K562 (cell line): ENCODE measurements at regions not wholly inside any gene's neighbourhood (a gene's known extent, or its start where the extent isn't known, plus 50 kb on each side); places are given as distances from the start of the nearest gene placed in this dataset.

Experiments
- ATAC-seq: fragments of 200-7000 bp; cut with Tn5 transposase; 3 replicates; pipeline ENCODE4 v1.9.1; 2020; ENCODE audit warnings: moderate library complexity
- BruUV-seq: library from RNA; stranded (reverse); fragments of 400-500 nt; replicated peaks from 2 replicates; lab custom pipeline; 2021; lab: Mats Ljungman, UMichigan
- CTCF ChIA-PET: fragments of 300-600 bp; formaldehyde crosslinking; extraction: SDS; loops from one replicate; lab custom pipeline; 2021; ENCODE audit warnings: low intra/inter-chr PET ratio; lab: Yijun Ruan, JAX
- POLR2A ChIA-PET: fragments of 300-600, 350-650 bp; sonication (Branson Sonifier 250); formaldehyde crosslinking; extraction: SDS; loops from one replicate; lab custom pipeline; 2021; ENCODE audit warnings: antibody characterized with exemption, inconsistent platforms; lab: Yijun Ruan, JAX
- DNase-seq, 4 experiments: peaks; one replicate each; pipeline versions ENCODE4 v3.0.0 to v3.0.0-alpha.2; 2011 to 2018; ENCODE audit warnings: low spot score in 3 of 4, mixed read lengths in 3 of 4; ENCODE audit errors: extremely low read depth in 1 of 4
- FAIRE-seq: peaks from 2 replicates; lab custom pipeline; 2011; peaks lifted over from hg19 to GRCh38; lab: Jason Lieb, UNC
- H2AFZ ChIP-seq: 2 replicates; pipeline ENCODE4 v1.6.0; 2011; ENCODE audit warnings: low read depth, low read length, control low read depth, inconsistent platforms
- H3K27ac ChIP-seq: fragments of 200-600 bp; 3 replicates; pipeline ENCODE4 v1.8.0; 2011; ENCODE audit warnings: low read depth, mild to moderate bottlenecking, control low read depth, inconsistent platforms, low read length, moderate library complexity, mixed read lengths; ENCODE audit errors: extremely low read depth
- H3K27me3 ChIP-seq, 2 experiments: fragments of 300-600 bp in 1 of 2; 2 replicates in 1 of 2; 3 replicates in 1 of 2; pipeline versions ENCODE4 v1.6.0 to v1.8.0; 2011; ENCODE audit warnings: inconsistent platforms in 2 of 2, low read length in 2 of 2, mild to moderate bottlenecking in 1 of 2, mixed read lengths in 1 of 2, moderate library complexity in 1 of 2; ENCODE audit not compliant: control insufficient read depth in 2 of 2, insufficient read depth in 2 of 2
- H3K36me3 ChIP-seq: fragments of 300-600 bp; 3 replicates; pipeline ENCODE4 v1.8.0; 2011; ENCODE audit warnings: mild to moderate bottlenecking, low read length, inconsistent platforms; ENCODE audit not compliant: control insufficient read depth, insufficient read depth
- H3K4me1 ChIP-seq, 2 experiments: fragments of 200-600 bp in 1 of 2; replicated peaks in 1 of 2; 2 replicates in 1 of 2; 3 replicates in 1 of 2; pipeline versions ENCODE4 v1.5.1 to v1.8.0; 2011; ENCODE audit warnings: inconsistent platforms in 2 of 2, low read length in 2 of 2, mild to moderate bottlenecking in 1 of 2, mixed read lengths in 1 of 2, moderate library complexity in 1 of 2; ENCODE audit not compliant: control insufficient read depth in 2 of 2, insufficient read depth in 2 of 2
- H3K4me2 ChIP-seq: 2 replicates; pipeline ENCODE4 v1.6.1; 2011; ENCODE audit warnings: low read length, control low read depth, inconsistent platforms, mixed read lengths; ENCODE audit not compliant: insufficient read depth
- H3K4me3 ChIP-seq: fragments of 200-600 bp; sonication (generic), shearing (Covaris generic); 2 replicates; pipeline ENCODE4 v1.5.1; 2016; ENCODE audit warnings: control low read depth, inconsistent platforms
- H3K79me2 ChIP-seq: fragments of 200-600 bp; 3 replicates; pipeline ENCODE4 v1.8.0; 2011; ENCODE audit warnings: low read length, inconsistent platforms; ENCODE audit not compliant: control insufficient read depth, insufficient read depth
- H3K9ac ChIP-seq, 2 experiments: 2 replicates each; pipeline versions ENCODE4 v1.6.0 to v1.6.1; 2011; ENCODE audit warnings: low read depth in 2 of 2, low read length in 2 of 2, control low read depth in 1 of 2, inconsistent platforms in 1 of 2, mild to moderate bottlenecking in 1 of 2, mixed read lengths in 1 of 2; ENCODE audit not compliant: insufficient read depth in 1 of 2
- H3K9me1 ChIP-seq: one replicate; pipeline ENCODE4 v1.6.0; 2011; ENCODE audit warnings: inconsistent platforms, mild to moderate bottlenecking, low read length, moderate library complexity; ENCODE audit not compliant: control insufficient read depth, insufficient read depth
- H3K9me3 ChIP-seq: replicated peaks from 2 replicates; pipeline ENCODE4 v1.5.1; 2011; ENCODE audit warnings: low read depth, low read length, inconsistent platforms; ENCODE audit not compliant: control insufficient read depth, insufficient read depth
- H4K20me1 ChIP-seq: replicated peaks from 2 replicates; pipeline ENCODE4 v1.6.1; 2011; ENCODE audit warnings: low read length, inconsistent platforms, mixed read lengths; ENCODE audit not compliant: control insufficient read depth, insufficient read depth
- BDP1 ChIP-seq: IDR thresholded peaks from 3 replicates; pipeline ENCODE4 v1.6.1; 2011; ENCODE audit not compliant: insufficient read length, insufficient read depth
- CBFB ChIP-seq: sonication (generic); formaldehyde crosslinking; IDR thresholded peaks from 2 replicates; pipeline ENCODE4 v1.4.0; 2020; ENCODE audit warnings: mild to moderate bottlenecking, missing genetic modification reagents
- CEBPB ChIP-seq: fragments of 450-650 bp; IDR thresholded peaks from 2 replicates; pipeline ENCODE4 v1.6.1; 2016; ENCODE audit warnings: missing genetic modification characterization, missing compliant biosample characterization
- CEBPG ChIP-seq, 3 experiments: fragments of 200-800 bp in 1 of 3; sonication (Bioruptor generic) in 1 of 3; sonication (generic) in 1 of 3; formaldehyde crosslinking in 1 of 3; IDR thresholded peaks in 2 of 3; conservative IDR thresholded peaks in 1 of 3; 2 replicates each; pipeline versions ENCODE4 v1.6.1 to v1.8.0; 2016 to 2022; ENCODE audit warnings: missing compliant biosample characterization in 2 of 3, missing genetic modification characterization in 2 of 3, mild to moderate bottlenecking in 1 of 3, missing genetic modification reagents in 1 of 3
- HOXB6 ChIP-seq: fragments of 250-450 bp; sonication (Bioruptor Pico); IDR thresholded peaks from 2 replicates; pipeline ENCODE4 v1.5.1; 2022; ENCODE audit warnings: mild to moderate bottlenecking, borderline replicate concordance
- NR1H2 ChIP-seq: sonication (generic); formaldehyde crosslinking; IDR thresholded peaks from 2 replicates; pipeline ENCODE4 v1.4.0; 2020; ENCODE audit warnings: mild to moderate bottlenecking, missing genetic modification reagents
- TEAD2 ChIP-seq: fragments of 450-650 bp; IDR thresholded peaks from 2 replicates; pipeline ENCODE4 v1.6.1; 2016; ENCODE audit warnings: missing genetic modification characterization, control low read depth, missing compliant biosample characterization
- ZBTB17 ChIP-seq: fragments of 450-650 bp; formaldehyde crosslinking; IDR thresholded peaks from 2 replicates; pipeline ENCODE4 v1.4.0; 2020; ENCODE audit warnings: mild to moderate bottlenecking
- ZKSCAN3 ChIP-seq: fragments of 250-450 bp; sonication (Bioruptor Pico); IDR thresholded peaks from 2 replicates; pipeline ENCODE4 v1.4.0; 2020
- WGBS: fragments of 100-300 bp; shearing (Covaris generic); methylation state at CpG from one replicate; pipeline ENCODE4 v1.1.6; 2016; ENCODE audit warnings: low coverage, mixed read lengths; ENCODE audit not compliant: insufficient coverage; ENCODE audit errors: missing lambda C conversion rate; 5-methylcytosine and 5-hydroxymethylcytosine counted together
- in situ Hi-C: fragments of 300-500 bp; cut with MboI; formaldehyde crosslinking; loops from 4 replicates; pipeline ENCODE4 v1.15.0; 2018; ENCODE audit warnings: inconsistent platforms, mixed read lengths
- intact Hi-C: fragments of 100-400 bp; cut with micrococcal nuclease; formaldehyde crosslinking; loops from 2 replicates; pipeline ENCODE4 v1.14.2; 2022
- TF ChIP-seq, protein P1 (sequence below), 3 experiments: IDR thresholded peaks in 2 of 3; conservative IDR thresholded peaks in 1 of 3; 2 replicates each; pipeline ENCODE4 v1.5.1; 2011 to 2012; ENCODE audit warnings: low read length in 3 of 3, mild to moderate bottlenecking in 3 of 3, control low read depth in 2 of 3, improper control_type of control experiment in 1 of 3, inconsistent platforms in 1 of 3, low read depth in 1 of 3, mixed read lengths in 1 of 3, moderate library complexity in 1 of 3; ENCODE audit not compliant: insufficient read depth in 2 of 3
- TF ChIP-seq, protein P2 (sequence below): fragments of 450-650 bp; formaldehyde crosslinking; IDR thresholded peaks from 2 replicates; pipeline ENCODE4 v1.4.0; 2020; ENCODE audit warnings: mild to moderate bottlenecking

DNA sequence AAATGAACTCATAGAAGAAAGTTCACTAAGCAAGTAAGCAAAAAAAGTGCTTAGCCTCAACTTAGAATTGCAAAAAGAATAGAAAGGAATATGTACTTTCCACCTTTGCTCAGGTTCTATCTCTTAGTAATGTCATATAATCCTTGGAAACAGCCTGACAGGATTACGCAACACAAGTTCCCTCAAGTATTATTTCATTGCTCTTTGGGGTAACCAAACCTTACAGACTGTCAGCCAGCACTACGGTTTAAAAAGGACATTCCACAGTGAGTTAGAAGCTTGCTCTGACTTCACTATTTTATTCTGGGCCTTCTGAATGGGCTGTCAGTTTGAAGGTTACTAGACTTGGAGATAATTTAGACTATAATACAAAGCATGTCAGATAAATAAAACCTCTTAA lies 264.0 kb downstream of the ATXN7L3B start:
- BruUV-seq = no TSS peak
- no peaks in the 10 kb centered on the region for H4K20me1 ChIP-seq
- POLR2A ChIA-PET = no interaction called here

DNA sequence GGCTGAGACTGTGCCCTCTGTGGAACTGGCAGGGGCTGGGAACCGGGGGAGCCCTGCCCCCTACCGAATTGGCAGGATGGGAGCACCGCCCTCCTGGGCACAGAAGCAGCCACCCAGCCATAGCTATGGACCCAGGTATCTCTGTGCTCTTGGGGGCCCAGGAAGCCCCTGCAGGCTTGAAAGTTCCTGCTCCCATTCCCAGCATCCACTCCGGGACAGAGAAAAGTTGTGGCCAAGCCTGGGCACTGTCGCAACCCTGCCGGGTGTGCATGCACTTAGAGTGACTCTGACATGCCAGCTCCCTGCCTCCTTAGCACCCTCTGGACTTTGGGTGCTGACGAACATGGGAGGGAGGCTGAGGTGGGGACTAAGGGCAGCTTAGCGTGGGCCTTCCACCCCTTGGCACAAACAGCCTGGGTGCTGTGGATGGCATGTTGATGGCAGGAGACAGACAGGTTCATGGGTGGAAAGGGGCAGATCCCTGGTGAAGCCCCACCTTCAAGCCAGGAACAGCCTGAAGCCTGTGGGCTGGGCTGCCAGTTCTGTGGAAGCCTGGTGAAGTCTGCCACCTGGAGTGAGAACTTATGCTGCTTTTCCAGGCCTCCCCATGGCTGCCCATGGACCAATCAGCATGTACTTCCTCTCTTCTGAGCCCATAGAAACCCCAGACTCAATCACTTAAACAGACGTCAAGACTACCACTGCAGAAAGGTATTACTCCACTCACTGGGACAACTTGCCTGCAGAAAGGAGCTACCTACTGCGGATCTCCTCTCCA lies 279.0 kb downstream of the ATXN7L3B start:
- ATAC-seq = no peak

More for the DNA sequence above, 264.0 kb downstream of the ATXN7L3B start:
- WGBS = 10% methylated on average over 2 of the region's 2 CpGs
- no peaks in the 10 kb centered on the region for H3K27me3 ChIP-seq
- no peak overlapping the region for H2AFZ ChIP-seq
- H3K4me1 ChIP-seq = no peaks in the 10 kb centered on the region
- H3K9me1 ChIP-seq = no peaks in the 10 kb centered on the region
- no peak for TF ChIP-seq HOXB6 (CRISPR knock-in tag)
- TF ChIP-seq CEBPG (CRISPR knock-in tag; IDR thresholded peaks at IDR 0.05) = no peak
- TF ChIP-seq CEBPG (tag; conservative IDR thresholded peaks at IDR 0.05 in 1 of 2, IDR thresholded peaks at IDR 0.05 in 1 of 2) = peak in 1 of 2 experiments; percentile 42; a peak in 1 of 4 replicates
- no peak for TF ChIP-seq NR1H2 (CRISPR knock-in tag)
- peak; percentile 29; the same call in 1 of the 2 replicates for TF ChIP-seq CEBPB (tag)
- TF ChIP-seq BDP1 = no peak
- no peak for TF ChIP-seq TEAD2 (tag)
- no peak for TF ChIP-seq ZKSCAN3 (CRISPR knock-in tag)
- no peak overlapping the region for H3K4me2 ChIP-seq
- ATAC-seq (no peak), DNase-seq (no peak), FAIRE-seq (no peak)
- intact Hi-C loops (no loop called here), in situ Hi-C loops (no loop called here)
- CTCF ChIA-PET = no interaction called here
- H3K36me3 ChIP-seq = no peaks in the 10 kb centered on the region
- H3K4me3 ChIP-seq = no peak overlapping the region
- no peaks in the 10 kb centered on the region for H3K79me2 ChIP-seq
- H3K9me3 ChIP-seq = no peaks in the 10 kb centered on the region; the same call in 1 of the 2 replicates
- no peak overlapping the region for H3K27ac ChIP-seq
- no peak overlapping the region for H3K9ac ChIP-seq

More for the DNA sequence above, 279.0 kb downstream of the ATXN7L3B start:
- intact Hi-C loops (no loop called here), in situ Hi-C loops (no loop called here)
- Histone ChIP-seq H3K9me3 (no peaks in the 10 kb centered on the region), H2AFZ (no peak overlapping the region), H3K27ac (no peak overlapping the region), H3K4me1 (no peaks in the 10 kb centered on the region), H3K4me2 (no peak overlapping the region), H3K27me3 (no peaks in the 10 kb centered on the region), H3K9me1 (no peaks in the 10 kb centered on the region), H3K9ac (no peak overlapping the region), H3K36me3 (no peaks in the 10 kb centered on the region), H3K4me3 (no peak overlapping the region), H3K79me2 (no peaks in the 10 kb centered on the region), H4K20me1 (no peaks in the 10 kb centered on the region)
- POLR2A ChIA-PET = interaction anchor here (0.6 kb wide), 1 partner anchor 91 kb away, joined by 3 read pairs; no protein-coding TSS in a partner anchor
- CTCF ChIA-PET = no interaction called here
- FAIRE-seq = no peak
- TF ChIP-seq ZBTB17 (CRISPR knock-in tag) = no peak
- TF ChIP-seq, protein P1, sequence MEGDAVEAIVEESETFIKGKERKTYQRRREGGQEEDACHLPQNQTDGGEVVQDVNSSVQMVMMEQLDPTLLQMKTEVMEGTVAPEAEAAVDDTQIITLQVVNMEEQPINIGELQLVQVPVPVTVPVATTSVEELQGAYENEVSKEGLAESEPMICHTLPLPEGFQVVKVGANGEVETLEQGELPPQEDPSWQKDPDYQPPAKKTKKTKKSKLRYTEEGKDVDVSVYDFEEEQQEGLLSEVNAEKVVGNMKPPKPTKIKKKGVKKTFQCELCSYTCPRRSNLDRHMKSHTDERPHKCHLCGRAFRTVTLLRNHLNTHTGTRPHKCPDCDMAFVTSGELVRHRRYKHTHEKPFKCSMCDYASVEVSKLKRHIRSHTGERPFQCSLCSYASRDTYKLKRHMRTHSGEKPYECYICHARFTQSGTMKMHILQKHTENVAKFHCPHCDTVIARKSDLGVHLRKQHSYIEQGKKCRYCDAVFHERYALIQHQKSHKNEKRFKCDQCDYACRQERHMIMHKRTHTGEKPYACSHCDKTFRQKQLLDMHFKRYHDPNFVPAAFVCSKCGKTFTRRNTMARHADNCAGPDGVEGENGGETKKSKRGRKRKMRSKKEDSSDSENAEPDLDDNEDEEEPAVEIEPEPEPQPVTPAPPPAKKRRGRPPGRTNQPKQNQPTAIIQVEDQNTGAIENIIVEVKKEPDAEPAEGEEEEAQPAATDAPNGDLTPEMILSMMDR (IDR thresholded peaks at IDR 0.05 in 2 of 3, conservative IDR thresholded peaks at IDR 0.05 in 1 of 3; ENCODE audit: insufficient read depth in 2 of 3, low read depth in 1 of 3, low read length in 3 of 3) = no peak
- TF ChIP-seq CBFB (CRISPR knock-in tag) = no peak
- TF ChIP-seq, protein P2, sequence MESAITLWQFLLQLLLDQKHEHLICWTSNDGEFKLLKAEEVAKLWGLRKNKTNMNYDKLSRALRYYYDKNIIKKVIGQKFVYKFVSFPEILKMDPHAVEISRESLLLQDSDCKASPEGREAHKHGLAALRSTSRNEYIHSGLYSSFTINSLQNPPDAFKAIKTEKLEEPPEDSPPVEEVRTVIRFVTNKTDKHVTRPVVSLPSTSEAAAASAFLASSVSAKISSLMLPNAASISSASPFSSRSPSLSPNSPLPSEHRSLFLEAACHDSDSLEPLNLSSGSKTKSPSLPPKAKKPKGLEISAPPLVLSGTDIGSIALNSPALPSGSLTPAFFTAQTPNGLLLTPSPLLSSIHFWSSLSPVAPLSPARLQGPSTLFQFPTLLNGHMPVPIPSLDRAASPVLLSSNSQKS (CRISPR knock-in tag) = no peak
- no peak for DNase-seq
- BruUV-seq = no TSS peak
- 0% methylated on average over 10 of the region's 10 CpGs for WGBS
